ENCODE measurements at regions not wholly inside any gene's neighbourhood (a gene's known extent, or its start where the extent isn't known, plus 50 kb on each side); places are given as distances from the start of the nearest gene placed in this dataset.
"Not testable (repeated sequence)": the region's sequence is repeated elsewhere in the genome, so short reads cannot be mapped to it uniquely, and the experiment has no call there.

DNA sequence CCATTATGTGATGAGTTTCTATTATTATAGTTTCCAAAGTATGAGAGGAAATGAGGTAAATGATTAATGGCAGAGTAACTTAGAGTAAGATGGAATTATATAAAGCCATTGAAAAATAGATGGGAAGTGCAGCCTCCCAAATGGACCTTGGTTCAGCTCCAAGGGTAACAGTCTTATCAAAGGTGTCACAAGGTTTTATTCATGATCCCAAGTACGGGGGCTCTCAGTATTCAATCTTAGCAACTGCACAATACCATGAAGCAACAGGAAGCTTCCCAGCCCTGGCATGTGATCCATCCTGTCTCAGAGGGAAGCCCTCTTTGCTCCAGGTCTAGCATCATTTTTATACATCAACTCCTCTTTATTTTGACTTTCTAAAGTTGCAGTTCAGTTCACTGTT, 948.2 kb downstream of the GALC start:
- no peaks in the 10 kb centered on the region for H3K36me3 ChIP-seq (ENCODE audit: control insufficient read depth, insufficient read depth, low read length)
- H3K27ac ChIP-seq (ENCODE audit: low read length), result no peak overlapping the region
- DNase-seq, result peak in 1 of 2 donors; percentile 4
- no peaks in the 10 kb centered on the region for H3K27me3 ChIP-seq (ENCODE audit: control insufficient read depth, insufficient read depth, low read length)
- H3K4me3 ChIP-seq (ENCODE audit: low read length), result no peak overlapping the region
- no CpG with 5 or more reads among the region's 1 CpG for WGBS (ENCODE audit: insufficient coverage, low lambda C conversion rate)
- no peaks in the 10 kb centered on the region for H3K9me3 ChIP-seq (ENCODE audit: control insufficient read depth, low read depth, low read length)
- H3K4me1 ChIP-seq (ENCODE audit: control insufficient read depth, insufficient read depth, low read length), result no peaks in the 10 kb centered on the region

DNA sequence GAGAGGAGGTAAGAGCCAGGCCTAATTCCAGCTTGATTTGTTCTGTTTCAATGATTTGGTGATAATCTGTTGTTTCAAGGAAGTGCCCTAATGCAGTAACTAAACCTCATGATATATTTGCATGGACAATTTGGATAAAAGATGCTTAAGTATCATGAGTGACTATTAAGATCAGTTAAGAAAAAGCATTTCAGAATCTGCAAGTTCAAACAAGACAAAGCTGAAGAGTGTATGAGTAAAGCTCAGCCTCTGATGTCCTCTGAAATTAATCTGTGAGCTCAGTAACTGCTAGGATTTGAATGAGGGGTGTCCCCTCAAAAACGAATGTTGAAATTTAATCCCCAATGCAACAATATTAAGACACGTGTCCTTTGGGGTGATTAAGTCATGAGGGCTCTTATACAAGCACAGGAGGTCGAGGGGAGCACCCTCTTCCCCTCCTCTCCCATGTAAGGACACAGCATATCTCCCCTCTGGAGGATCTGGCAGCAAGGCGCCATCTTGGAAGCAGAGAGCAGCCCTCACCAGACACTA, 949.2 kb downstream of the GALC start:
- H3K9me3 ChIP-seq (ENCODE audit: control insufficient read depth, low read depth, low read length), result no peaks in the 10 kb centered on the region
- no peaks in the 10 kb centered on the region for H3K36me3 ChIP-seq (ENCODE audit: control insufficient read depth, insufficient read depth, low read length)

DNA sequence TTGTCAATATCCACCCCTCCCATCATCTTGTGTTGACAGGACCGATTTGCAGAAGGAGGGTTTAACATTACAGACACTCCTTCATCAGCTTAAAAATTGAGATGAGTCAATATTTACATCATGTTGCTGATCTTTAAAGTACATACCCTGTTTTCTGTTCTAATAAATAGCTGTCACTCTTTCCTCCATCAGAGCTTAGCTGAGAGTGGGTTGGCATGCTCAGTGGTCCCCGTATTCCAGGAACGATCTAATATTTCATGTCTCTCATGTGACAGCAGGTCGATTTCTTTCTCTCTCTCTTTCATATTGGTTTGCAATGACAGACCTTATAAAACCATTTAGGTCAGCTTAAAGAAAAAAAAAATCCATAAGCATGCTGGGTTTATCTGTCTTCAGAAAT, 950.6 kb downstream of the GALC start:
- Histone ChIP-seq H3K36me3 (ENCODE audit: control insufficient read depth, insufficient read depth, low read length) (no peaks in the 10 kb centered on the region), H3K4me3 (ENCODE audit: low read length) (no peak overlapping the region), H3K27ac (ENCODE audit: low read length) (no peak overlapping the region), H3K9me3 (ENCODE audit: control insufficient read depth, low read depth, low read length) (no peaks in the 10 kb centered on the region), H3K4me1 (ENCODE audit: control insufficient read depth, insufficient read depth, low read length) (no peaks in the 10 kb centered on the region), H3K27me3 (ENCODE audit: control insufficient read depth, insufficient read depth, low read length) (no peaks in the 10 kb centered on the region)
- no peak for DNase-seq
- 82% methylated on average over 2 of the region's 4 CpGs for WGBS (ENCODE audit: insufficient coverage, low lambda C conversion rate)

More for the DNA sequence above, 949.2 kb downstream of the GALC start:
- H3K27ac ChIP-seq (ENCODE audit: low read length), result no peak overlapping the region
- H3K4me3 ChIP-seq (ENCODE audit: low read length), result no peak overlapping the region
- H3K27me3 ChIP-seq (ENCODE audit: control insufficient read depth, insufficient read depth, low read length), result no peaks in the 10 kb centered on the region
- no peak for DNase-seq
- H3K4me1 ChIP-seq (ENCODE audit: control insufficient read depth, insufficient read depth, low read length), result no peaks in the 10 kb centered on the region
- WGBS (ENCODE audit: insufficient coverage, low lambda C conversion rate), result no CpG with 5 or more reads among the region's 4 CpGs

DNA sequence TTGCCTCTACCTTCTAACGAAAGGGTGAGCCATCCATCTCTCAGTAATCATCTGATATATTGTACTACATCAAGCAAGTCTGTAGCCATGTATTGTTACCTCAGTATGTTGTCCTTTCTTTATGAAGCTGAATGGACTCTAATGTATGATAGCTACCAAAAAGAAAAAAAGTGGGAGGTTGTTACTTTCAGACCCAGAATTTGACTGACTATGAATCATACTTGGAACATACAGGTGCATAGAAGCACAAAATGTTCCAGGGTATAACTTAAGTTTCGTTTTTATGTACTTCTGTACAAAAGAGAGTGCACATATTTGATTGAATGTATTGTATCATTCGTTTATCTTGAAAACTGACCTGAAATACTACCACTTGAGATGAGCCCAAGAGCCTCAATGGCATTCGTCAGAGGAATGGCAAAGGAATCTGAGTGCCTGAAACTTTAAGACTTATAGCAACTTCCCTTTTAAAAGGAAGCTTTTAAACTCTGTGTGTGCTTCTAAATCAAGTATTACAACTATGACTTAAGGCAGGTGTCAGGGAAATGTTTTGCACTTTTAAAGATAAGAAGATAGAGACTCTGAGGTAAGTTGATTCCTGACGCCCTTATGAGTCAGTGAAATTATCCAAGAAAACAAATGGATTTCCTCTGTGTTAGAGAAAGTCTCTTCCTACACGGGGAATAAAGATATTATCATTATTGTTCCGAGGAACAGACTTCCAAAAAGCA, 951.5 kb downstream of the GALC start:
- no peaks in the 10 kb centered on the region for H3K9me3 ChIP-seq (ENCODE audit: control insufficient read depth, low read depth, low read length)
- DNase-seq, result no peak
- 70% methylated on average over 4 of the region's 7 CpGs for WGBS (ENCODE audit: insufficient coverage, low lambda C conversion rate)
- H3K4me1 ChIP-seq (ENCODE audit: control insufficient read depth, insufficient read depth, low read length), result no peaks in the 10 kb centered on the region
- no peak overlapping the region for H3K27ac ChIP-seq (ENCODE audit: low read length)
- no peak overlapping the region for H3K4me3 ChIP-seq (ENCODE audit: low read length)
- no peaks in the 10 kb centered on the region for H3K27me3 ChIP-seq (ENCODE audit: control insufficient read depth, insufficient read depth, low read length)
- no peaks in the 10 kb centered on the region for H3K36me3 ChIP-seq (ENCODE audit: control insufficient read depth, insufficient read depth, low read length)

DNA sequence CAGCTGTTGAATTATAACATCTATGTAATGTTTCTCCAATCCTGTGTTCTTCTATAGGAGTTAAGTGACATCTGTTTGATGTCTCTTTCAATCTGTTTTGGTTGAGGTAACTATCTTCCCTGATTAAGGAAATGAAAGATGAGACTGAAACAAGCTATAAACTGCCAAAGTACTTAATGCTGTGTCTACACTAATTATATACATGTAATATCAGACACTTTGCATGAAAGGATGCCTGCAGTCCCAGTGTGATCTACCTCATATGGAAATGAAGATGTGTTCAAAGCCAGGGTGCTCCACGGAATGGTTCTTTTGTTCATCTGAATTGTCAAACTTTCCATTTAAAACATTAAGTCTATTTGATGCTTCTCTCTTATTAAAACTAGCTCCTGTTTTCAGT, 958.3 kb downstream of the GALC start:
- DNase-seq, result no peak
- WGBS (ENCODE audit: insufficient coverage, low lambda C conversion rate), result no CpG with 5 or more reads among the region's 1 CpG

DNA sequence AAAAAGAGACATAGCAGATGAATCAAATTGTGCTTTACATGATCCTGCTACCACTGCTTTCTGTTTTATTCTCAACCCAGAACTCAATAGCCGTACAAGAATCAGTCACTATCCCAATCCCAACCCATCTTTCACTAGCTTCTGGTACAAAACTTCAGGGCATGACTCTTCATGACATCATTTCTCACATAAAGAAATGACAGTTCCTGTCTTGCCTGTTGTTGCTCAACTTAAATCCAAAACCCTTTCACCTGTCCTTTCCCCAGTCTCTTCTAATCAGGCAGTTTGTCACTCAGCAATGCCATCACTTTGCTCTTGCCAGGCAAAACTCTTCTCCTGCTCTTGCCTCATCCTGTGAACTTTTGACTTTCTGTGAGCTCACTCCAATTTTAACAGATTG, 962.8 kb downstream of the GALC start:
- no peak overlapping the region for H3K27ac ChIP-seq (ENCODE audit: low read length)
- H3K9me3 ChIP-seq (ENCODE audit: control insufficient read depth, low read depth, low read length), result no peaks in the 10 kb centered on the region
- no peaks in the 10 kb centered on the region for H3K27me3 ChIP-seq (ENCODE audit: control insufficient read depth, insufficient read depth, low read length)
- no peak for DNase-seq
- H3K4me3 ChIP-seq (ENCODE audit: low read length), result no peak overlapping the region
- no peaks in the 10 kb centered on the region for H3K4me1 ChIP-seq (ENCODE audit: control insufficient read depth, insufficient read depth, low read length)
- WGBS (ENCODE audit: insufficient coverage, low lambda C conversion rate), result no CpG with 5 or more reads among the region's 1 CpG
- H3K36me3 ChIP-seq (ENCODE audit: control insufficient read depth, insufficient read depth, low read length), result no peaks in the 10 kb centered on the region

More for the DNA sequence above, 958.3 kb downstream of the GALC start:
- H3K27me3 ChIP-seq (ENCODE audit: control insufficient read depth, insufficient read depth, low read length), result no peaks in the 10 kb centered on the region
- no peaks in the 10 kb centered on the region for H3K9me3 ChIP-seq (ENCODE audit: control insufficient read depth, low read depth, low read length)
- no peaks in the 10 kb centered on the region for H3K4me1 ChIP-seq (ENCODE audit: control insufficient read depth, insufficient read depth, low read length)
- no peaks in the 10 kb centered on the region for H3K36me3 ChIP-seq (ENCODE audit: control insufficient read depth, insufficient read depth, low read length)
- H3K4me3 ChIP-seq (ENCODE audit: low read length), result no peak overlapping the region
- H3K27ac ChIP-seq (ENCODE audit: low read length), result no peak overlapping the region

DNA sequence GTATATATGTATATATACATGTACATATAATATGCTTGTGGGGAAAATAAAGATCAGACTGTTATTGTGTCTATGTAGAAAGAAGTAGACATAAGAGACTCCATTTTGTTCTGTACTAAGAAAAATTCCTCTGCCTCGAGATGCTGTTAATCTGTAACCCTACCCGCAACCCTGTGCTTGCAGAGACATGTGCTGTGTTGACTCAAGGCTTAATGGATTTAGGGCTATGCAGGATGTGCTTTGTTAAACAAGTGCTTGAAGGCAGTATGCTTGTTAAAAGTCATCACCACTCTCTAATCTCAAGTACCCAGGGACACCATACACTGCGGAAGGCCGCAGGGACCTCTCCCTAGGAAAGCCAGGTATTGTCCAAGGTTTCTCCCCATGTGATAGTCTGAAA, 972.9 kb downstream of the GALC start:
- WGBS (ENCODE audit: insufficient coverage, low lambda C conversion rate), result no CpG with 5 or more reads among the region's 4 CpGs
- not testable (repeated sequence) for H3K27ac ChIP-seq (ENCODE audit: low read length); H3K27me3 ChIP-seq (ENCODE audit: control insufficient read depth, insufficient read depth, low read length); DNase-seq; H3K9me3 ChIP-seq (ENCODE audit: control insufficient read depth, low read depth, low read length); H3K4me3 ChIP-seq (ENCODE audit: low read length); H3K36me3 ChIP-seq (ENCODE audit: control insufficient read depth, insufficient read depth, low read length); H3K4me1 ChIP-seq (ENCODE audit: control insufficient read depth, insufficient read depth, low read length)

DNA sequence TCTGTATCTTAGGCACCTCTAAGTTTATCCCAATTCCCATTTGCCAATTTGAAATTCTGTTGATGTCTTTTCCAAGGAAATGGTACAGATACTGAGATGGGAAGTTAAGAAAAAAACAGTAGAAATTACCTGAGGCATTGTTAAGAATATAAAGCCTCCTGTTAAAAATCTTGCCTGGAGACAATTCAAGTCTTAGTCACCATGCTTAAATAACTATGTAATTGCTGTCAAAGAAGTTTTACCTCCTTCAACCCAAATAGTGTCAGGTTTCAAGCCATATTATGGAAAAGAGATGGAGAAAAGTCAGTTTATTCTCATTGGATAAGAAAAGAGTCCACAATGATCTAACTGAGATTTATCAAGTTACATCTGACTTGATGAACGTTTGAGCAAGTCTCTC, 974.7 kb downstream of the GALC start:
- DNase-seq, result no peak
- Histone ChIP-seq H3K27me3 (ENCODE audit: control insufficient read depth, insufficient read depth, low read length) (no peaks in the 10 kb centered on the region), H3K4me1 (ENCODE audit: control insufficient read depth, insufficient read depth, low read length) (no peaks in the 10 kb centered on the region), H3K27ac (ENCODE audit: low read length) (no peak overlapping the region), H3K4me3 (ENCODE audit: low read length) (no peak overlapping the region), H3K9me3 (ENCODE audit: control insufficient read depth, low read depth, low read length) (no peaks in the 10 kb centered on the region), H3K36me3 (ENCODE audit: control insufficient read depth, insufficient read depth, low read length) (no peaks in the 10 kb centered on the region)
- WGBS (ENCODE audit: insufficient coverage, low lambda C conversion rate), result no CpG with 5 or more reads among the region's 1 CpG

DNA sequence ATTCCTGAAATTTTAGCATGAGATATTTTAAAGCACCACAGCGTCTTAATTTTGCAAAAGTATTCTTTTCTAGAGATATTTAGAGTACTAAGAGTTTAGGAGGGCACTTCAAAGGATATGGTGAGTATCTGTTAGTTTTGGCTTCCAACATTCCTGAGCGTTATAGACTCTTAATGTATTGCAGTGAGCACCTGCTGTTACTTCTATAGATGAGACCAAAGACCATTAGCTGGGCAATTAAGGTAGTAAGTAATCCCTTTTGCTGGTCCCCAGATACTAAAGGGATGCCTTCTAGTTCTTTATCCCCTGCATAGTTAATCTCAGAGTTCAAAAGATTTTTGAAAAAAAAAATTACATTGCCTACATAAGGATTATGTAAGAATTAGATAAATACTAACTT, 975.6 kb downstream of the GALC start:
- Histone ChIP-seq H3K36me3 (ENCODE audit: control insufficient read depth, insufficient read depth, low read length) (no peaks in the 10 kb centered on the region), H3K4me1 (ENCODE audit: control insufficient read depth, insufficient read depth, low read length) (no peaks in the 10 kb centered on the region), H3K27me3 (ENCODE audit: control insufficient read depth, insufficient read depth, low read length) (no peaks in the 10 kb centered on the region), H3K4me3 (ENCODE audit: low read length) (no peak overlapping the region), H3K27ac (ENCODE audit: low read length) (no peak overlapping the region), H3K9me3 (ENCODE audit: control insufficient read depth, low read depth, low read length) (no peaks in the 10 kb centered on the region)
- WGBS (ENCODE audit: insufficient coverage, low lambda C conversion rate), result no CpG with 5 or more reads among the region's 2 CpGs
- no peak for DNase-seq

DNA sequence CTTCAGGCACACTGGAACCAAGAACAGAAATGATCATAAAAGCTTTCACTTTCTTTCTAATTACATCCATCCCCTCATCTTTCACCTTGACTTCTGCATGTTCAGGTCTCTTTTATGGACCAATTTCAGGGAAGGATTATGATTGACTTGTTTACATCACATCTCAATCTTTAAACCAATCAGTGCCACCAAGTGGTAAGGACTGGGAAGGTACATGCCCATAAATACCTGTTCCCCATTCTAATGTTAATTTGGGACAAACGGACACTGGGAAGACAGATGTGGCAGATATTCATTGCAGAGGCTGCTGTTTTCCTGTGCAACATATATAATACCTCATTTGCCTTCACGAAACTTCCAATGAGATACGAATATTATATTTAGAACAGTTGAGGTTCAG, 978.1 kb downstream of the GALC start:
- DNase-seq, result no peak
- H3K36me3 ChIP-seq (ENCODE audit: control insufficient read depth, insufficient read depth, low read length), result no peaks in the 10 kb centered on the region
- H3K27me3 ChIP-seq (ENCODE audit: control insufficient read depth, insufficient read depth, low read length), result no peaks in the 10 kb centered on the region
- H3K4me3 ChIP-seq (ENCODE audit: low read length), result no peak overlapping the region
- 80% methylated on average over 1 of the region's 3 CpGs for WGBS (ENCODE audit: insufficient coverage, low lambda C conversion rate)
- no peaks in the 10 kb centered on the region for H3K4me1 ChIP-seq (ENCODE audit: control insufficient read depth, insufficient read depth, low read length)
- no peak overlapping the region for H3K27ac ChIP-seq (ENCODE audit: low read length)
- no peaks in the 10 kb centered on the region for H3K9me3 ChIP-seq (ENCODE audit: control insufficient read depth, low read depth, low read length)

DNA sequence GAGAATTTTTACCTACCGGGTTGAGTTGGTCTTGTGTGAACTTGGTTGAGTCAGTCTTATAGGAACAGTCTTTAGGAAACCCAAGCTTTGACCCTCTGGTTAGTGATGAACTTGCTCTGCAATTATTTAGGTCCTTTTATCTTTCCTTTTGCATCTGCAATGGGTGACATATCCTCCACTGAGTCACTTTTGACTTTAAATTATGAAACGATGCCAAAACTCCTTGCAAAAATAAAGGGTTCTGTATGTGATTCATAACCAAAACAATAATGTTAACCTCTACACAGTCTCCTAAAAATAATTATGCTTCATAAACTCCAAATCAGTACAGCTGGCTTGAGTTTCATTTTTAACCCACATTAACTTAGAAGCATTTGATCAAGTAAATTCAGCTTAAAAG, 979.4 kb downstream of the GALC start:
- WGBS (ENCODE audit: insufficient coverage, low lambda C conversion rate), result no CpG with 5 or more reads among the region's 2 CpGs
- Histone ChIP-seq H3K4me1 (ENCODE audit: control insufficient read depth, insufficient read depth, low read length) (no peaks in the 10 kb centered on the region), H3K36me3 (ENCODE audit: control insufficient read depth, insufficient read depth, low read length) (no peaks in the 10 kb centered on the region), H3K27me3 (ENCODE audit: control insufficient read depth, insufficient read depth, low read length) (no peaks in the 10 kb centered on the region), H3K4me3 (ENCODE audit: low read length) (no peak overlapping the region), H3K27ac (ENCODE audit: low read length) (no peak overlapping the region), H3K9me3 (ENCODE audit: control insufficient read depth, low read depth, low read length) (no peaks in the 10 kb centered on the region)
- no peak for DNase-seq

Data from large intestine (tissue), 3 donors.